ENCODE measurements at regions not wholly inside any gene's neighbourhood (a gene's known extent, or its start where the extent isn't known, plus 50 kb on each side); places are given as distances from the start of the nearest gene placed in this dataset.

DNA sequence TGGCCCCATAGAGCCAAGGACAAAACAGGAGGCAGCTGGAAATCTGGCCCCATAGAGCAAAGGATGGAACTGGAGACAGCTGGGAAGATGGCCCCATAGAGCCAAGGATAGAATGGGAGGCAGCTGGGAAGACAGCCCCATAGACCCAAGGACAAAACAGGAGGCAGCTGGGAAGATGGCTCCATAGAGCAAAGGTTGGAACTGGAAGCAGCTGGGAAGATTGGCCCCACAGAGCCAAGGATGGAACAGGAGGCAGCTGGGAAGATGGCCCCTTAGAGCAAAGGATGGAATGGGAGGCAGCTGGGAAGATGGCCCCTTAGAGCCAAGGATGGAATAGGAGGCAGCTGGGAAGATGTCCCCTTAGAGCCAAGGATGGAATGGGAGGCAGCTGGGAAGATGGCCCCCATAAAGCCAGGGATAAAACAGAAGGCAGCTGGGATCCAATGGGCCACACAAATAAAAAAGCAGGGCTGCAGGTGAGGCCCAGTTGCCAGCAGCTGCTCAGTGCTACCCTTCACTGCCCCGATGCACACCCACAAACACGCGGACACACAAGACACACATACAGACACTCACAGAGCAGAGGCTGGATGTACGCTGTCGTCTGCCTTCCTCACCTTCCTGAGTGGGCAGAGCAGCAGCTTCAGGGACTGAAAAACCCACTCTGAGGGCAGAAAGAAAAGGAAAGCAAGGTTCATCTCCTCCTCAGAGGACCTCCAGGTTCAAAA is 505.4 kb upstream of the MYT1L start:
- DNase-seq (ENCODE audit: low read depth in 4 of 4, low spot score in 1 of 4), result no peak

GRCh38 chr2:2834516-2835254 is 503.6 kb upstream of the MYT1L start:
- no peak for DNase-seq (ENCODE audit: low read depth in 4 of 4, low spot score in 1 of 4)

DNA sequence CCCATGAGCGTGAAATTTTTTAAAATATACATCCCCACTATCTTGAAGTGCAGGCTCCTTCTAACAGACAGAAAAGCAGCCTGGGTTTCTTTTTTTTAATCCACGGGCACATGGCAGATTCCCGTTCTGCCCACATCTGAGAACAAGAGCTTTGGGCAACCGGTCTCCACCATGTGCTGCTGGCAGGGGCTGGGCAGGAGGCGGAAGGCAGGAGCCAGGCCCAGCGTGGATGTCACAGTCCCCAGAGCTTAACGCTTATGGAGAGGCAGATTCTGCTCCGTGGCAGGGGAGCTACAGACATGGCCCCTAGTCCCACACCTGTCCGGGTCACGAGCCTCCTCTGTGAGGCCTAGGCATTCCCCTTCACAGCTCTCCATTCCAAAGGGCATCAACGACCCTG is 503.0 kb upstream of the MYT1L start:
- DNase-seq (ENCODE audit: low read depth in 4 of 4, low spot score in 1 of 4), result no peak

DNA sequence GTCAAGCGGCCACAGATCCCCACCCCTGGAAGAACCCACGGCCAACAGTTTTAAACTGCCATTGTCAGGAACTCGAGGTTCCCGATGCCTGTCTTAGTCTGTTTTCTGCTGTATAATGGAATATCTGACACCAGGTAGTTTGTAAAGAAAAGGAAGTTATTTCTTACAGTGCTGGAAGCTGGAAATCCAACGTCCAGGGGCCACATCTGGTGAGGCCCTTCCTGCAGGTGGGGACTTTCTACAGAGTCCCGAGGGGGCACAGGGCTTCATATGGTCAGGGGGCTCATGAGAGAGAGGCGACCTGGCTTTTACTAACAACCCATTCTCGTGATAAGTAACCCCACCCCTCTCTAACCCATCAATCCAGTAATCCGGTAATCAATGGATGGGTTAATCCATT is 501.6 kb upstream of the MYT1L start:
- DNase-seq (ENCODE audit: low read depth in 4 of 4, low spot score in 1 of 4), result no peak

GRCh38 chr2:2831633-2832032 is 500.6 kb upstream of the MYT1L start:
- DNase-seq (ENCODE audit: low read depth in 4 of 4, low spot score in 1 of 4), result no peak

DNA sequence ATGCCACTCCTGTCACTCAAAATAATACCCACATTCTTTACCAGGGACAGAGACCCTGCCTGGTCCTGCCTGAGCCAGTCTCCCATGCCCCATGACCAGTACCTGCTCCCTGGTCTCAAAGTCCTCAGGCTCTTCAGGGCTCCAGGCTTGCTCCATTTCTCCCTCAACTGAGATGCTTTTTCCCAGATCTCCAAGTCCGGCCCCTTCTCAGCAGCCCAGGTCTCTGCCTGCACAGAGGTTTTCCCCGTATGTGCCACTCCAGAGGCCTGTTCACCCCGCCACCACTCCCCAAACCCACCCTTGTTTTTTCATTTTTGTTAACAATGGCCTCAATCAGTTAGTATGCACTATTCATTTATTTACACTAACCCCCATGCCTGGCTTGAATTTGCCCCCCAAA is 499.5 kb upstream of the MYT1L start:
- DNase-seq (ENCODE audit: low read depth in 4 of 4, low spot score in 1 of 4), result no peak

- no peak for DNase-seq (ENCODE audit: low read depth in 4 of 4, low spot score in 1 of 4)
Observed at GRCh38 chr2:2828774-2829368, 497.8 kb upstream of the MYT1L start.

GRCh38 chr2:2827761-2828221 is 496.7 kb upstream of the MYT1L start:
- DNase-seq (ENCODE audit: low read depth in 4 of 4, low spot score in 1 of 4), result no peak

- DNase-seq (ENCODE audit: low read depth in 4 of 4, low spot score in 1 of 4), result no peak
Observed at GRCh38 chr2:2827046-2827636, 496.1 kb upstream of the MYT1L start.

GRCh38 chr2:2826621-2827020 is 495.5 kb upstream of the MYT1L start:
- DNase-seq (ENCODE audit: low read depth in 4 of 4, low spot score in 1 of 4), result no peak

GRCh38 chr2:2826209-2826551 is 495.1 kb upstream of the MYT1L start:
- no peak for DNase-seq (ENCODE audit: low read depth in 4 of 4, low spot score in 1 of 4)

- no peak for DNase-seq (ENCODE audit: low read depth in 4 of 4, low spot score in 1 of 4)
Observed at GRCh38 chr2:2825516-2826208, 494.6 kb upstream of the MYT1L start.

DNA sequence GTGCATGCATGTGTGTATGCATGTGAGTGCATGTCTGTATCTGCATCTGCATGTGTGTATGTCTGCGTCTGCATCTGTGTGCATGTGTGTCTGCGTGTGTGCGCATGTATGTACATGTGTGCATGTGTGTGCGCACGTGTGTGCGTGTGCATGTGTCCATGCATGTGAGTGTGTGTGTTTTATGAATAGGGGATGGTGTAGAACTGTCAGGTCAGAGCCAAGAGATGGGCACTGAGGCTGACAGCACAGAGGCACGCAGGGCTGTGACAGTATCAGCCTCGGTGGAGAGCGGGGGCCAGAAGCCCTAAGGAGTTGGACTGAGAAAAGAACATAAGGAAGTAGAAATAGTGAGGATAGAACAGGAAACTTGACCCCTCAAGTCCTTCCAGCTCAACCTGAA is 494.0 kb upstream of the MYT1L start:
- no peak for DNase-seq (ENCODE audit: low read depth in 4 of 4, low spot score in 1 of 4)

DNA sequence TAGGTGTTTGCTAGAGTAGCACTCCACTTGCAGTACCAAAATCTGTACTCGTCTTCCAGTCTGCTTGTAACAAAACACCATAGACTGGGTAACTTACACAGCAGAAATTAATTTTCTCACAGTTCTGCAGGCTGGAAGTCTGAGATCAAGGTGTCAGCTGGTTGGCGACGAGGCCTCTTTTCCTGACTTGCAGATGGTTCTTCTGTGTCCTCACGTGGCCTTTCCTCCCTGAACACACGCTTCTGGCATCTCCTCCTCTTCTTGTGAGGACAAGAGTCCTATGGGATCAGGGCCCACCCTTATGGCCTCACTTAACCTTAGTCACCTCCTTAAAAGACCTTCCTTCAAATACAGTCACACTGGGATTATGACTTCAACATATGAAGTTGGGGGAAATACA is 493.5 kb upstream of the MYT1L start:
- no peak for DNase-seq (ENCODE audit: low read depth in 4 of 4, low spot score in 1 of 4)

- DNase-seq (ENCODE audit: low read depth in 4 of 4, low spot score in 1 of 4), result no peak
Observed at GRCh38 chr2:2823061-2823753, 492.1 kb upstream of the MYT1L start.

GRCh38 chr2:2822143-2822542 is 491.1 kb upstream of the MYT1L start:
- DNase-seq (ENCODE audit: low read depth in 4 of 4, low spot score in 1 of 4), result no peak

GRCh38 chr2:2812648-2813047 is 481.6 kb upstream of the MYT1L start:
- DNase-seq (ENCODE audit: low read depth in 4 of 4, low spot score in 1 of 4), result no peak

DNA sequence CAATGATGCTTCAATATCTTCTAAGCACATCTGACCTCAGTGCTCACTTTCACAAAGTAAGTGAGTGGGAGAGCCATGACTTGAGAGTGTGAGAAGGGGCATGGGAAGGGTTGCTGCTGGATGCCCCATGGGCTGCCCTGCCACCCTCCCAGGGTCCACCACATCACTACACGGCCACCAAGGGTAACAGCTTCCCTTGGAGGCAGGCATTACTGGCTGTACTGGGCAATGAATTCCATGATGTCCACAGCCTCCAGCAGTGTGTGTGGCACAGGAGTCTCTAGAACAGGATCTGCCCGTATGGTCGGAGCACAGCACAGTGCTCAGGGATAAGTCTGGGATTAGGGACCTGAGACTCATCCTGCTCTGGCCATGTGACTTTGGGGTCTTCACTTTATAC is 481.0 kb upstream of the MYT1L start:
- DNase-seq (ENCODE audit: low read depth in 4 of 4, low spot score in 1 of 4), result no peak

DNA sequence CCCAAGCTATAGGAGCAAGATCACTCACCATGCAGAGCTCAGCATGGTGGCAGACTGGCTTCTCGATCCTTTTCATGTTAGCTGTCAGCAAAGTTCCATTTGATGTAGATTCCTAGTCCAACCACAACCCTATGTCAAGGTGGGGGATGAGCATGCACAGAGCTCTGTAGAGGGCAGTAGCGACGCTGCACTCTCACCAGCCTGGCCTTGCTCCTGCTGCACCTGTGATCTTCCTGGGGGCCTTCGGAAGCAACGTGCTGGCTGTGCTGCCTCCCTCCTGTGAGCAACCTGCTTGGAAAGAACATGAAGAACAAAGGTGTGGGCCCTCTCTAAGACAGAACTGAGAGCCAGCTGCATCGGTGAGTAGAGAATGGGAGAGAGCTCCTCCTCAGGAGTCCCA is 479.4 kb upstream of the MYT1L start:
- DNase-seq (ENCODE audit: low read depth in 4 of 4, low spot score in 1 of 4), result no peak

DNA sequence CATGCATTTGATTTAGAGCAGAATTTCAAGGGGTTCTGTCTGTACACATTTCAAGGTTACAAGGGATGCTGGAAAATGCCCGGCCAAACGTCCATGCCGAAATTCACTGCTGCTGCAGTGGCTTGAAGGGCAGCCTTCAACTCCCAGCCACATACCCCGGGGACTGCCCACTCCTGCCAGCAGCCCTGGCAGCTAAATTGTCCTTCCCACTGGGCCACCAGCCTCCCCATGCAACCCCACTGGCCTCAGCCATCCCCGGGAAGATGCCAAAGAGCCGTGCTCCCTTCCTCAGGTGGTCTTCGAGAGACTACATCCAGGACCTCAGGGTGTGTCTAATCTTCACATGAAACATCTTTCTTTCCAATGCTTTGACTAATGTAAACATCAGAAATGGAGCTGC is 478.7 kb upstream of the MYT1L start:
- DNase-seq (ENCODE audit: low read depth in 4 of 4, low spot score in 1 of 4), result no peak

- DNase-seq (ENCODE audit: low read depth in 4 of 4, low spot score in 1 of 4), result no peak
Observed at GRCh38 chr2:2808551-2809058, 477.5 kb upstream of the MYT1L start.
